Heart left ventricle (tissue), 16 donors: ENCODE measurements at regions not wholly inside any gene's neighbourhood (a gene's known extent, or its start where the extent isn't known, plus 50 kb on each side); places are given as distances from the start of the nearest gene placed in this dataset.

Experiments used
- ATAC-seq, 4 donors: fragments of 200-7000 bp; cut with Tn5 transposase; one replicate each; pipeline ENCODE4 v1.9.1; 2020 to 2022; ENCODE audit warnings: moderate library complexity in 4 of 4, mild to moderate bottlenecking in 3 of 4, moderate number of reproducible peaks in 1 of 4
- DNase-seq, 5 donors: peaks; one replicate each; pipeline ENCODE4 v3.0.0-alpha.2; 2020
- H3K27ac ChIP-seq, 12 donors: fragments of 200-600 bp; sonication (generic) in 4 of 12; one replicate each; pipeline versions ENCODE4 v1.5.0 to v1.8.0; 2016 to 2022; ENCODE audit warnings: mild to moderate bottlenecking in 2 of 12
- H3K27me3 ChIP-seq, 9 donors: fragments of 200-600 bp; sonication (generic) in 2 of 9; one replicate each; pipeline versions ENCODE4 v1.5.1 to v1.8.0; 2016 to 2022; ENCODE audit warnings: mild to moderate bottlenecking in 3 of 9
- H3K36me3 ChIP-seq, 9 donors: fragments of 200-600 bp; sonication (generic) in 2 of 9; one replicate each; pipeline versions ENCODE4 v1.5.0 to v1.8.0; 2018 to 2022; ENCODE audit warnings: mild to moderate bottlenecking in 2 of 9
- H3K4me1 ChIP-seq, 12 donors: fragments of 200-600 bp; sonication (generic) in 4 of 12; one replicate each; pipeline versions ENCODE4 v1.5.0 to v1.8.0; 2016 to 2022; ENCODE audit warnings: mild to moderate bottlenecking in 3 of 12
- H3K4me3 ChIP-seq, 12 donors: fragments of 200-600 bp; sonication (generic) in 4 of 12; one replicate each; pipeline versions ENCODE4 v1.5.0 to v1.8.0; 2017 to 2022; ENCODE audit warnings: mild to moderate bottlenecking in 9 of 12, moderate library complexity in 4 of 12
- H3K9me3 ChIP-seq, 12 donors: fragments of 200-600 bp; sonication (generic) in 4 of 12; one replicate each; pipeline versions ENCODE4 v1.5.0 to v1.8.0; 2016 to 2022; ENCODE audit warnings: mild to moderate bottlenecking in 1 of 12
- POLR2A ChIP-seq, 2 donors: fragments of 450-650 bp; IDR thresholded peaks; one replicate each; pipeline ENCODE4 v1.6.1; 2017; ENCODE audit warnings: antibody characterized with exemption in 2 of 2, mild to moderate bottlenecking in 2 of 2, moderate library complexity in 2 of 2
- WGBS, 4 donors: extraction: QIAGEN DNeasy Blood & Tissue Kit in 2 of 4; methylation state at CpG; one replicate each; pipeline versions ENCODE4 v1.1.5 to v1.1.7; 2013 to 2018; 5-methylcytosine and 5-hydroxymethylcytosine counted together
- intact Hi-C, 10 donors: fragments of 100-400 bp; cut with DNase I; formaldehyde crosslinking; loops; one replicate each; pipeline versions ENCODE4 v1.11.1 to v1.14.2; 2022
- TF ChIP-seq, protein P1 (sequence below), 12 donors: fragments of 200-600 bp; sonication (generic) in 4 of 12; IDR thresholded peaks; one replicate each; pipeline versions ENCODE4 v1.5.0 to v1.8.0; 2018 to 2022; ENCODE audit warnings: antibody characterized with exemption in 12 of 12, mild to moderate bottlenecking in 5 of 12
- donor health status: ischemic (EF 13 %, LVEDD 7.1; RV severe dilation, severe dysfunction).
- donor health status: healthy with polysubstance abuse.
- donor health status: DM: no; HTN: yes; CAD: no.
- donor health status: DM: no; HTN: no; CAD: no.
- donor health status: ischemic (EF 25% LVEDD 6.9; RV normal size, moderate dysfunction).
- donor health status: ischemic (EF 25% LVEDD 5.7; RV mildly dilated, moderate dysfunction).
- donor health status: healthy.
- donor health status: DM: yes; HTN: yes; CAD: no.
- donor health status: ischemic (EF 35%, LVEDD 5.7; RV mildly dilated, moderate dysfunction).
- donor health status: nonischemic (EF 11% LVEDD 7.7; RV severe dilation, severe dysfunction).
- donor health status: DM: yes; HTN: yes; CAD: no.
- donor health status: PGD.
- donor health status: ischemic (EF 29% LVEDD 5.4; RV normal size, mild dysfunction).
- donor health status: nonischemic (EF 23%, LVEDD 6.1; RV moderate dilation, normal function).

DNA sequence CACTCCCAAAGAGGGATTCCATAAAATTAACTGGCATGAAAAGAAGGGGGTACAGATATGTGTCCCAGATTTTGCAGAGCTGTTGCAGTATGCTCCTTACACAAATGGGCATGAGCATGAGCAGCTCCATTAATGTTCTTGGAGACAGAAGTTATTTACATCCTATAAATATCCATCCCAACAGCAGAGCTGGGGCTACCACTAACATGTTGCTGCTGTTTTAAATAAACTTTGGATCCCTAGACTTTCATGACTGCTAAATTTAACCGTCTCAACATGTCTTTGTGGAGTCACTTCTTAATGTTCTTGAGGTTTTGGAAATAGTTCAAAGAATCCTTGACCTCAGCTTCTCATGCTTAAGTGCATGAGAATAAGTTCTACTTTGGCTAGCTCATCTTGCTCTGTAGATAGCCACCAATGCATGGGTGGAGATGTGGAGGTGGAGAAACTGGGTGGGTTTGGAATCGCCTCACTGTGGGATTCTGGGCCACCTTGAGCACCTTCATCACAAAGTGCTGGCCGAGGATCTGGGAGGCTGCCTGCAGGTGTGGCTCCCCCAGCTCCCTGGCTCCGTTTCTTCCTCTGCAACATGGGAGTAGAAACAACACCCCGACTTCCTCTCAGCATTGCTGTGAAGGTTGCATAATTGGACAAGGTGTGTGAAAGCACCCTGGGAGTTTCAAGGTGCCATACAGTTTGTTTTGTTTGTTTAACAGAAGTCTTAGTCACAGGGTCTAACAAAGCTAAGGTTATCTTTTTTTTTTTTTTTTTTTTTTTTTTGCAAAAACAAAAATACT lies 307.2 kb downstream of the MYCN start:
- DNase-seq (no peak), ATAC-seq (no peak)

DNA sequence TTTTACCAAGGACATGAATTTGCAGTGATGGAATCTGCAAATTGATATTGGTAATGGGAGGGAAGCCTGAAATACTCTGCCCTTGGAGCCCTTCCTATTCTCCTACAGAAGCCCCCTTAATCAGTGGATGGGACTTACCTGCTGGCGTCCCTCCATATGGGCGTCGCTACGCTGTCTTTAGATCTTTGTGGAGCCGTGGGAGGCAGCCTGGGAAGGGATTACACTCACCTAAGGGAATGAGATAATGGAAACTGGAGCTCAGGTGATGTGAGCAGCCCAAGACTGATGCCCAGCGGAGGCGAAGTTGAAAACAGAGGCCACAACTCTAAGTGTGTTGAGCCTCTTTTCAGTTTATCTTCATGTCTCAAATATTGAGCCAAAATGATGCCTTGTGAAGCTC lies 306.6 kb downstream of the MYCN start:
- DNase-seq, result no peak

More for the DNA sequence above, 307.2 kb downstream of the MYCN start:
- peaks cover 0 to 6% (median 0%) of the 10 kb centered on the region in 9 donors for H3K27me3 ChIP-seq
- H3K9me3 ChIP-seq, result no peaks in the 10 kb centered on the region
- H3K27ac ChIP-seq, result no peak overlapping the region
- no peaks in the 10 kb centered on the region for H3K4me1 ChIP-seq
- intact Hi-C loops, result no loop called here
- no peak overlapping the region for H3K4me3 ChIP-seq
- WGBS, 4 donors, result 69 to 80% (median 76%) methylated on average over 5 of the region's 5 CpGs
- no peaks in the 10 kb centered on the region for H3K36me3 ChIP-seq
- TF ChIP-seq POLR2A (IDR thresholded peaks at IDR 0.05), result no peak
- TF ChIP-seq, protein P1, sequence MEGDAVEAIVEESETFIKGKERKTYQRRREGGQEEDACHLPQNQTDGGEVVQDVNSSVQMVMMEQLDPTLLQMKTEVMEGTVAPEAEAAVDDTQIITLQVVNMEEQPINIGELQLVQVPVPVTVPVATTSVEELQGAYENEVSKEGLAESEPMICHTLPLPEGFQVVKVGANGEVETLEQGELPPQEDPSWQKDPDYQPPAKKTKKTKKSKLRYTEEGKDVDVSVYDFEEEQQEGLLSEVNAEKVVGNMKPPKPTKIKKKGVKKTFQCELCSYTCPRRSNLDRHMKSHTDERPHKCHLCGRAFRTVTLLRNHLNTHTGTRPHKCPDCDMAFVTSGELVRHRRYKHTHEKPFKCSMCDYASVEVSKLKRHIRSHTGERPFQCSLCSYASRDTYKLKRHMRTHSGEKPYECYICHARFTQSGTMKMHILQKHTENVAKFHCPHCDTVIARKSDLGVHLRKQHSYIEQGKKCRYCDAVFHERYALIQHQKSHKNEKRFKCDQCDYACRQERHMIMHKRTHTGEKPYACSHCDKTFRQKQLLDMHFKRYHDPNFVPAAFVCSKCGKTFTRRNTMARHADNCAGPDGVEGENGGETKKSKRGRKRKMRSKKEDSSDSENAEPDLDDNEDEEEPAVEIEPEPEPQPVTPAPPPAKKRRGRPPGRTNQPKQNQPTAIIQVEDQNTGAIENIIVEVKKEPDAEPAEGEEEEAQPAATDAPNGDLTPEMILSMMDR (IDR thresholded peaks at IDR 0.05), result no peak

DNA sequence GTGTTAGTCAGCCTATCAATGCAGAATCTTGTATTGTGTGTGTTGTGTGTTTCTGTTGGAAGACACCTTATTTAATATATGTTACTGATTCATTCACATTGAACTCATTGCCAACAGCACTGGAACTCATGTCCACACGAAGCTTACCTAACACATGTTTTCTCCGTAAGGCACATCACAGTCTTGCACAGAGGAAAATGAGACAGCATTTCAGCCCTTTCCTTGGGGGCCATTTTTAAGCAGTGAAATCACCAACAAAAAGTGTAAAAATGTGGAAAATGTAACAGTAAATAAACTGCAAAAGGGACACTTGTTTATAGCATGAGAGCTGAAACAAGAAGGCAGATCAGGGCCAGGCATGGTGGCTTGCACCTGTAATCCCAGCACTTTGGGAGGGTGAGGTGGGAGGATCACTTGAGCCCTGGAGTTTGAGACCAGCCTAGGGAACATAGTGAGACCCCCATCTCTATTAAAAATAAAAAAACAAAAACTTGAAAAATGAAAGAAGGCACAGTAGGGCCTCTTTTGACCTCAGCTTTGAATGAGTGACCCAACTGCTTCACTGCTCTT lies 306.0 kb downstream of the MYCN start:
- Histone ChIP-seq H3K36me3 (no peaks in the 10 kb centered on the region), H3K27ac (no peak overlapping the region), H3K9me3 (no peaks in the 10 kb centered on the region), H3K4me3 (no peak overlapping the region), H3K27me3 (peaks cover 0 to 6% (median 0%) of the 10 kb centered on the region in 9 donors), H3K4me1 (no peaks in the 10 kb centered on the region)
- TF ChIP-seq, protein P1 (IDR thresholded peaks at IDR 0.05), result no peak
- TF ChIP-seq POLR2A (IDR thresholded peaks at IDR 0.05), result no peak
- WGBS, 4 donors, result 91 to 98% (median 95%) methylated on average over 2 of the region's 2 CpGs
- intact Hi-C loops, result no loop called here
- ATAC-seq, result no peak
- DNase-seq, result no peak

More for the DNA sequence above, 306.6 kb downstream of the MYCN start:
- Histone ChIP-seq H3K36me3 (no peaks in the 10 kb centered on the region), H3K27ac (no peak overlapping the region), H3K9me3 (no peaks in the 10 kb centered on the region), H3K27me3 (peaks cover 0 to 6% (median 0%) of the 10 kb centered on the region in 9 donors), H3K4me1 (no peaks in the 10 kb centered on the region), H3K4me3 (no peak overlapping the region)
- TF ChIP-seq, protein P1 (IDR thresholded peaks at IDR 0.05), result no peak
- 87 to 95% (median 92%) methylated on average over 7 of the region's 7 CpGs for WGBS, 4 donors
- intact Hi-C loops, result no loop called here
- ATAC-seq, result no peak

DNA sequence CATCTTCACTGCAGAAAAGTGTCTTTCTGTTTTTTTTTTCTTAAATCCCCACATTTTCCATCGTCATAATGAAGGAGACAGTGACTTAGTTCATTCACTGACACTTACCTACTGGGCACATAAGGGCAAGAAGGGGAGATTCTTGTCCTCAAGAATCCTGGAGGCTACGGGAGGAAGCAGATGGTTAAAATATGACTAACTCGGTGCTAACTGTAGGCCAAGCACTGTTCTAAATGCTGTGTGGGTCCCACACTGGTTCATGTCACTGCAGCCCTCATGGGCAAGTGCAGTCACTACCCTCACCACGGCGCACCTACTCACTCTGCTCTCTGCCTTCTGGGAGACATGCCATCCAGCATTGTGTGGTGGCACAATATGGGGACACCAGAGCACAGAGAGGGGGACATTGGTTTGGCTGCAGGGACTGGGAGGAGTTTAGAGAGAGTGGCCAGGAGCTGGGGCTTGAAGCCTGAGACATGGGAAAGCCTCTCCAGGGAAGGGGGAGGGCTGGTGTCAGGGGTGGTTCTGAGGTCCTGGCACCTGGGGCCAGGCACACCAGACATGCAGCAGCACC lies 305.2 kb downstream of the MYCN start:
- Histone ChIP-seq H3K36me3 (no peaks in the 10 kb centered on the region), H3K27ac (no peak overlapping the region), H3K9me3 (no peaks in the 10 kb centered on the region), H3K4me3 (no peak overlapping the region), H3K27me3 (peaks cover 0 to 6% (median 0%) of the 10 kb centered on the region in 9 donors), H3K4me1 (no peaks in the 10 kb centered on the region)
- TF ChIP-seq, protein P1 (IDR thresholded peaks at IDR 0.05), result no peak
- TF ChIP-seq POLR2A (IDR thresholded peaks at IDR 0.05), result no peak
- no peak for DNase-seq
- intact Hi-C loops, result no loop called here
- 86 to 91% (median 89%) methylated on average over 5 of the region's 5 CpGs for WGBS, 4 donors
- ATAC-seq, result no peak
